Erythroblast (primary cell): ENCODE measurements at regions not wholly inside any gene's neighbourhood (a gene's known extent, or its start where the extent isn't known, plus 50 kb on each side); places are given as distances from the start of the nearest gene placed in this dataset.

Experiments
- GATA1 ChIP-seq: IDR thresholded peaks from 2 replicates; pipeline ENCODE4 v1.6.1; 2011; ENCODE audit warnings: low read depth, mild to moderate bottlenecking, control low read depth, low read length, moderate library complexity
- POLR2A ChIP-seq: IDR thresholded peaks from 2 replicates; pipeline ENCODE4 v1.6.1; 2011; ENCODE audit warnings: mild to moderate bottlenecking, low read length

DNA sequence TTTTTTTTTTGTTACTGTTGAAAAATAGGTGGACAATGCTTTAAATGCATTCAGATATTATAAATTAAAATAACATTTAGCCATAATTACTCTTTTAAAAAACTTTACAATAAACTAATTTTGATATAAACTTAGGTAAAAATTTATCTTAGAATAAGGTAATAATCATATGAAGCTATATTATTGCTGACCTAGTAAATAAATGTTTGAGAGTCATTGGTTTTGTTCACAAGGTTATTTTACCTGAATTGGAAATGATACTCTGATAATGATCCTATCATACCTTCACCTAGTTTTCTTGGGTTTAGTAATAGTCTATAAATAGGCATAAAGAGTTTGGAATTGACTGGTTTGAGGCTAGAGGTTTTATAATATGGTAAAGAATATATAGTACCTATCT lies 1076.4 kb upstream of the CDH6 start:
- no peak for TF ChIP-seq POLR2A
- TF ChIP-seq GATA1, result no peak
